ENCODE measurements at regions not wholly inside any gene's neighbourhood (a gene's known extent, or its start where the extent isn't known, plus 50 kb on each side); places are given as distances from the start of the nearest gene placed in this dataset.

- Histone ChIP-seq H3K36me3 (replicated peaks; ENCODE audit: control insufficient read depth, insufficient read depth, low read length) (no peaks in the 10 kb centered on the region), H3K4me3 (ENCODE audit: insufficient read depth, low read depth, low read length) (no peak overlapping the region), H3K27me3 (ENCODE audit: control insufficient read depth, insufficient read depth, low read length) (no peaks in the 10 kb centered on the region)
- DNase-seq: no peak
Observed at GRCh38 chr18:56473400-56474024, 164.9 kb downstream of the TXNL1 start.

GRCh38 chr18:56470406-56471351, 167.7 kb downstream of the TXNL1 start:
- no peaks in the 10 kb centered on the region for H3K27me3 ChIP-seq (ENCODE audit: control insufficient read depth, insufficient read depth, low read length)
- no peaks in the 10 kb centered on the region for H3K36me3 ChIP-seq (replicated peaks; ENCODE audit: control insufficient read depth, insufficient read depth, low read length)
- no peak for DNase-seq
- H3K4me3 ChIP-seq (ENCODE audit: insufficient read depth, low read depth, low read length): no peak overlapping the region

- Histone ChIP-seq H3K4me3 (ENCODE audit: insufficient read depth, low read depth, low read length) (no peak overlapping the region), H3K36me3 (replicated peaks; ENCODE audit: control insufficient read depth, insufficient read depth, low read length) (no peaks in the 10 kb centered on the region), H3K27me3 (ENCODE audit: control insufficient read depth, insufficient read depth, low read length) (no peaks in the 10 kb centered on the region)
- no peak for DNase-seq
Observed at GRCh38 chr18:56469582-56469981, 168.8 kb downstream of the TXNL1 start.

GRCh38 chr18:56468396-56468795, 170.0 kb downstream of the TXNL1 start:
- no peaks in the 10 kb centered on the region for H3K36me3 ChIP-seq (replicated peaks; ENCODE audit: control insufficient read depth, insufficient read depth, low read length)
- no peak overlapping the region for H3K4me3 ChIP-seq (ENCODE audit: insufficient read depth, low read depth, low read length)
- no peak for DNase-seq

GRCh38 chr18:56462276-56462675, 176.1 kb downstream of the TXNL1 start:
- no peaks in the 10 kb centered on the region for H3K27me3 ChIP-seq (ENCODE audit: control insufficient read depth, insufficient read depth, low read length)
- no peak for DNase-seq
- H3K4me3 ChIP-seq (ENCODE audit: insufficient read depth, low read depth, low read length): no peak overlapping the region
- H3K36me3 ChIP-seq (replicated peaks; ENCODE audit: control insufficient read depth, insufficient read depth, low read length): no peaks in the 10 kb centered on the region

More at GRCh38 chr18:56468396-56468795, 170.0 kb downstream of the TXNL1 start:
- H3K27me3 ChIP-seq (ENCODE audit: control insufficient read depth, insufficient read depth, low read length): no peaks in the 10 kb centered on the region

GRCh38 chr18:56461151-56461550, 177.2 kb downstream of the TXNL1 start:
- Histone ChIP-seq H3K4me3 (ENCODE audit: insufficient read depth, low read depth, low read length) (no peak overlapping the region), H3K36me3 (replicated peaks; ENCODE audit: control insufficient read depth, insufficient read depth, low read length) (no peaks in the 10 kb centered on the region), H3K27me3 (ENCODE audit: control insufficient read depth, insufficient read depth, low read length) (no peaks in the 10 kb centered on the region)
- no peak for DNase-seq

- H3K27me3 ChIP-seq (ENCODE audit: control insufficient read depth, insufficient read depth, low read length): no peaks in the 10 kb centered on the region
- no peak overlapping the region for H3K4me3 ChIP-seq (ENCODE audit: insufficient read depth, low read depth, low read length)
- no peak for DNase-seq
- no peaks in the 10 kb centered on the region for H3K36me3 ChIP-seq (replicated peaks; ENCODE audit: control insufficient read depth, insufficient read depth, low read length)
Observed at GRCh38 chr18:56460581-56460980, 177.8 kb downstream of the TXNL1 start.

- H3K4me3 ChIP-seq (ENCODE audit: insufficient read depth, low read depth, low read length): no peak overlapping the region
- no peak for DNase-seq
- H3K36me3 ChIP-seq (replicated peaks; ENCODE audit: control insufficient read depth, insufficient read depth, low read length): no peaks in the 10 kb centered on the region
- no peaks in the 10 kb centered on the region for H3K27me3 ChIP-seq (ENCODE audit: control insufficient read depth, insufficient read depth, low read length)
Observed at GRCh38 chr18:56458770-56459712, 179.4 kb downstream of the TXNL1 start.

GRCh38 chr18:56455874-56456273, 182.5 kb downstream of the TXNL1 start:
- Histone ChIP-seq H3K4me3 (ENCODE audit: insufficient read depth, low read depth, low read length) (no peak overlapping the region), H3K36me3 (replicated peaks; ENCODE audit: control insufficient read depth, insufficient read depth, low read length) (no peaks in the 10 kb centered on the region), H3K27me3 (ENCODE audit: control insufficient read depth, insufficient read depth, low read length) (no peaks in the 10 kb centered on the region)
- DNase-seq: no peak

- no peaks in the 10 kb centered on the region for H3K27me3 ChIP-seq (ENCODE audit: control insufficient read depth, insufficient read depth, low read length)
- no peak overlapping the region for H3K4me3 ChIP-seq (ENCODE audit: insufficient read depth, low read depth, low read length)
- DNase-seq: no peak
- H3K36me3 ChIP-seq (replicated peaks; ENCODE audit: control insufficient read depth, insufficient read depth, low read length): no peaks in the 10 kb centered on the region
Observed at GRCh38 chr18:56455141-56455540, 183.3 kb downstream of the TXNL1 start.

GRCh38 chr18:56453631-56454030, 184.8 kb downstream of the TXNL1 start:
- DNase-seq: no peak
- Histone ChIP-seq H3K27me3 (ENCODE audit: control insufficient read depth, insufficient read depth, low read length) (no peaks in the 10 kb centered on the region), H3K4me3 (ENCODE audit: insufficient read depth, low read depth, low read length) (no peak overlapping the region), H3K36me3 (replicated peaks; ENCODE audit: control insufficient read depth, insufficient read depth, low read length) (no peaks in the 10 kb centered on the region)

- DNase-seq: no peak
- Histone ChIP-seq H3K27me3 (ENCODE audit: control insufficient read depth, insufficient read depth, low read length) (no peaks in the 10 kb centered on the region), H3K4me3 (ENCODE audit: insufficient read depth, low read depth, low read length) (no peak overlapping the region), H3K36me3 (replicated peaks; ENCODE audit: control insufficient read depth, insufficient read depth, low read length) (no peaks in the 10 kb centered on the region)
Observed at GRCh38 chr18:56451188-56451587, 187.2 kb downstream of the TXNL1 start.

- no peak overlapping the region for H3K4me3 ChIP-seq (ENCODE audit: insufficient read depth, low read depth, low read length)
- no peaks in the 10 kb centered on the region for H3K27me3 ChIP-seq (ENCODE audit: control insufficient read depth, insufficient read depth, low read length)
- no peak for DNase-seq
- no peaks in the 10 kb centered on the region for H3K36me3 ChIP-seq (replicated peaks; ENCODE audit: control insufficient read depth, insufficient read depth, low read length)
Observed at GRCh38 chr18:56448751-56449150, 189.6 kb downstream of the TXNL1 start.

GRCh38 chr18:56445422-56445821, 193.0 kb downstream of the TXNL1 start:
- Histone ChIP-seq H3K4me3 (ENCODE audit: insufficient read depth, low read depth, low read length) (no peak overlapping the region), H3K27me3 (ENCODE audit: control insufficient read depth, insufficient read depth, low read length) (no peaks in the 10 kb centered on the region), H3K36me3 (replicated peaks; ENCODE audit: control insufficient read depth, insufficient read depth, low read length) (no peaks in the 10 kb centered on the region)
- no peak for DNase-seq

Data from H7 (cell line).